H1 (cell line): ENCODE measurements at regions not wholly inside any gene's neighbourhood (a gene's known extent, or its start where the extent isn't known, plus 50 kb on each side); places are given as distances from the start of the nearest gene placed in this dataset.

Source experiments
- ATF3 ChIP-seq: IDR thresholded peaks from 2 replicates; pipeline ENCODE4 v1.6.1; 2011; ENCODE audit warnings: low read depth, mild to moderate bottlenecking, low read length; ENCODE audit not compliant: insufficient read depth
- HDAC2 ChIP-seq, 2 experiments: fragments of 300-600 bp in 1 of 2; sonication (generic) in 1 of 2; IDR thresholded peaks; 2 replicates each; pipeline ENCODE4 v1.6.1; 2011 to 2012; ENCODE audit warnings: low read depth in 2 of 2, low read length in 2 of 2, mild to moderate bottlenecking in 2 of 2, moderate library complexity in 2 of 2, borderline replicate concordance in 1 of 2, inconsistent platforms in 1 of 2
- NRF1 ChIP-seq: IDR thresholded peaks from 2 replicates; pipeline ENCODE4 v1.6.1; 2011; ENCODE audit warnings: mild to moderate bottlenecking, low read depth, low read length, improper control_type of control experiment

- TF ChIP-seq HDAC2 (IDR thresholded peaks at IDR 0.05; ENCODE audit: borderline replicate concordance in 1 of 2, low read depth in 2 of 2, low read length in 2 of 2) (no peak), NRF1 (no peak), ATF3 (no peak)
Observed at GRCh38 chrX:39144323-39144722, 343.1 kb downstream of the MID1IP1 start (continued).
